Astrocyte (in vitro differentiated cells and primary cell): ENCODE measurements at regions not wholly inside any gene's neighbourhood (a gene's known extent, or its start where the extent isn't known, plus 50 kb on each side); places are given as distances from the start of the nearest gene placed in this dataset.

ENCODE experiments used
- DNase-seq: peaks from one replicate; pipeline ENCODE4 v3.0.0-alpha.2; 2010; ENCODE audit warnings: low read depth
- FAIRE-seq: peaks from 2 replicates; lab custom pipeline; 2011; peaks lifted over from hg19 to GRCh38; lab: Jason Lieb, UNC
- H2AFZ ChIP-seq: 2 replicates; pipeline ENCODE4 v1.6.0; 2012; ENCODE audit warnings: low read depth, low read length, inconsistent platforms
- H3K27ac ChIP-seq: 2 replicates; pipeline ENCODE4 v1.5.1; 2011; ENCODE audit warnings: low read depth, low read length, inconsistent platforms
- H3K27me3 ChIP-seq: 2 replicates; pipeline ENCODE4 v1.6.0; 2011; ENCODE audit warnings: low read length, inconsistent platforms; ENCODE audit not compliant: insufficient read depth
- H3K36me3 ChIP-seq: 2 replicates; pipeline ENCODE4 v1.5.1; 2011; ENCODE audit warnings: low read length, inconsistent platforms; ENCODE audit not compliant: insufficient read depth
- H3K4me1 ChIP-seq: 2 replicates; pipeline ENCODE4 v1.5.1; 2011; ENCODE audit warnings: low read length, inconsistent platforms; ENCODE audit not compliant: insufficient read depth
- H3K4me2 ChIP-seq: 2 replicates; pipeline ENCODE4 v1.6.0; 2012; ENCODE audit warnings: low read length, inconsistent platforms
- H3K4me3 ChIP-seq: 2 replicates; pipeline ENCODE4 v1.5.1; 2011; ENCODE audit warnings: low read depth, mild to moderate bottlenecking, low read length, inconsistent platforms; ENCODE audit not compliant: insufficient read depth
- H3K79me2 ChIP-seq: 2 replicates; pipeline ENCODE4 v1.6.0; 2012; ENCODE audit warnings: mild to moderate bottlenecking, low read length, inconsistent platforms; ENCODE audit not compliant: insufficient read depth
- H3K9ac ChIP-seq: 2 replicates; pipeline ENCODE4 v1.6.0; 2012; ENCODE audit warnings: mild to moderate bottlenecking, low read length, inconsistent platforms
- H3K9me3 ChIP-seq: 2 replicates; pipeline ENCODE4 v1.5.1; 2012; ENCODE audit warnings: low read depth, mild to moderate bottlenecking, low read length, inconsistent platforms; ENCODE audit not compliant: insufficient read depth
- H4K20me1 ChIP-seq: 2 replicates; pipeline ENCODE4 v1.6.0; 2012; ENCODE audit warnings: low read length, inconsistent platforms; ENCODE audit not compliant: insufficient read depth
- H3K27ac Mint-ChIP-seq: one replicate; pipeline ENCODE4 v1.8.0; 2021; ENCODE audit warnings: mild to moderate bottlenecking, mixed read lengths; ENCODE audit not compliant: unreplicated experiment
- H3K27me3 Mint-ChIP-seq: one replicate; pipeline ENCODE4 v1.8.0; 2021; ENCODE audit warnings: low read depth, mixed read lengths; ENCODE audit not compliant: unreplicated experiment
- H3K36me3 Mint-ChIP-seq: one replicate; pipeline ENCODE4 v1.8.0; 2021; ENCODE audit warnings: low read depth, mixed read lengths; ENCODE audit not compliant: unreplicated experiment
- H3K4me1 Mint-ChIP-seq: one replicate; pipeline ENCODE4 v1.8.0; 2021; ENCODE audit warnings: low read depth, mixed read lengths; ENCODE audit not compliant: unreplicated experiment
- H3K4me3 Mint-ChIP-seq: one replicate; pipeline ENCODE4 v1.8.0; 2021; ENCODE audit warnings: mild to moderate bottlenecking, moderate library complexity, mixed read lengths; ENCODE audit not compliant: unreplicated experiment
- H3K9me3 Mint-ChIP-seq: one replicate; pipeline ENCODE4 v1.8.0; 2021; ENCODE audit warnings: mild to moderate bottlenecking, mixed read lengths; ENCODE audit not compliant: unreplicated experiment
- CTCF ChIP-seq: IDR thresholded peaks from 2 replicates; pipeline ENCODE4 v1.5.1; 2011; ENCODE audit warnings: low read depth, mild to moderate bottlenecking, inconsistent platforms, low read length, moderate library complexity; ENCODE audit not compliant: insufficient read depth
- EZH2 ChIP-seq: IDR thresholded peaks from 2 replicates; pipeline ENCODE4 v1.6.1; 2012; ENCODE audit warnings: mild to moderate bottlenecking, low read length, inconsistent platforms; ENCODE audit not compliant: insufficient read depth

GRCh38 chr1:71193153-71193552, 112.3 kb upstream of the ZRANB2 start:
- no peaks in the 10 kb centered on the region for H3K9me3 Mint-ChIP-seq
- FAIRE-seq (no peak), DNase-seq (no peak)
- TF ChIP-seq EZH2 (no peak), CTCF (no peak)
- H3K27me3 Mint-ChIP-seq, result no peaks in the 10 kb centered on the region
- no peaks in the 10 kb centered on the region for H3K79me2 ChIP-seq
- H3K27ac ChIP-seq, result no peak overlapping the region
- no peaks in the 10 kb centered on the region for H3K9me3 ChIP-seq
- no peak overlapping the region for H2AFZ ChIP-seq
- H3K27ac Mint-ChIP-seq, result no peak overlapping the region
- H3K36me3 Mint-ChIP-seq, result no peaks in the 10 kb centered on the region
- no peak overlapping the region for H3K4me2 ChIP-seq
- H3K4me3 Mint-ChIP-seq, result no peak overlapping the region
- no peaks in the 10 kb centered on the region for H3K27me3 ChIP-seq
- no peaks in the 10 kb centered on the region for H3K36me3 ChIP-seq
- no peaks in the 10 kb centered on the region for H3K4me1 ChIP-seq
- H4K20me1 ChIP-seq, result no peaks in the 10 kb centered on the region
- H3K9ac ChIP-seq, result no peak overlapping the region
- H3K4me1 Mint-ChIP-seq, result no peaks in the 10 kb centered on the region
- H3K4me3 ChIP-seq, result no peak overlapping the region

GRCh38 chr1:71191520-71191919, 110.7 kb upstream of the ZRANB2 start:
- H3K27me3 ChIP-seq, result no peaks in the 10 kb centered on the region
- H3K79me2 ChIP-seq, result no peaks in the 10 kb centered on the region
- H3K4me2 ChIP-seq, result no peak overlapping the region
- no peak overlapping the region for H3K27ac ChIP-seq
- no peak for FAIRE-seq
- DNase-seq, result no peak
- no peak overlapping the region for H2AFZ ChIP-seq
- no peaks in the 10 kb centered on the region for H3K9me3 ChIP-seq
- Mint-ChIP-seq H3K27ac (no peak overlapping the region), H3K4me1 (no peaks in the 10 kb centered on the region), H3K36me3 (no peaks in the 10 kb centered on the region), H3K27me3 (no peaks in the 10 kb centered on the region), H3K4me3 (no peak overlapping the region), H3K9me3 (no peaks in the 10 kb centered on the region)
- H3K4me3 ChIP-seq, result no peak overlapping the region
- TF ChIP-seq CTCF (no peak), EZH2 (no peak)
- no peak overlapping the region for H3K9ac ChIP-seq
- H4K20me1 ChIP-seq, result no peaks in the 10 kb centered on the region
- H3K36me3 ChIP-seq, result no peaks in the 10 kb centered on the region
- no peaks in the 10 kb centered on the region for H3K4me1 ChIP-seq

GRCh38 chr1:71190843-71191242, 110.0 kb upstream of the ZRANB2 start:
- no peaks in the 10 kb centered on the region for H3K27me3 ChIP-seq
- no peaks in the 10 kb centered on the region for H3K36me3 ChIP-seq
- FAIRE-seq, result no peak
- no peak overlapping the region for H3K4me3 ChIP-seq
- Mint-ChIP-seq H3K27me3 (no peaks in the 10 kb centered on the region), H3K4me3 (no peak overlapping the region), H3K27ac (no peak overlapping the region), H3K36me3 (no peaks in the 10 kb centered on the region), H3K4me1 (no peaks in the 10 kb centered on the region), H3K9me3 (no peaks in the 10 kb centered on the region)
- H3K27ac ChIP-seq, result no peak overlapping the region
- no peaks in the 10 kb centered on the region for H3K79me2 ChIP-seq
- H3K4me2 ChIP-seq, result no peak overlapping the region
- H4K20me1 ChIP-seq, result no peaks in the 10 kb centered on the region
- no peak for DNase-seq
- H3K9ac ChIP-seq, result no peak overlapping the region
- H3K9me3 ChIP-seq, result no peaks in the 10 kb centered on the region
- H3K4me1 ChIP-seq, result no peaks in the 10 kb centered on the region
- TF ChIP-seq CTCF, result no peak
- TF ChIP-seq EZH2, result no peak
- H2AFZ ChIP-seq, result no peak overlapping the region
